BE2C (cell line): ENCODE measurements at regions not wholly inside any gene's neighbourhood (a gene's known extent, or its start where the extent isn't known, plus 50 kb on each side); places are given as distances from the start of the nearest gene placed in this dataset.

Experiments
- DNase-seq: peaks from one replicate; pipeline ENCODE4 v3.0.0-alpha.2; 2020
- H3K27me3 ChIP-seq: fragments of 250-450 bp; sonication (Bioruptor Pico); 2 replicates; pipeline ENCODE4 v1.5.1; 2020; ENCODE audit warnings: mild to moderate bottlenecking
- H3K36me3 ChIP-seq: fragments of 250-450 bp; sonication (Bioruptor Pico); 2 replicates; pipeline ENCODE4 v1.5.1; 2020; ENCODE audit warnings: mild to moderate bottlenecking
- H3K4me1 ChIP-seq: fragments of 250-450 bp; sonication (Bioruptor Pico); 2 replicates; pipeline ENCODE4 v1.5.1; 2020
- H3K4me3 ChIP-seq: 2 replicates; pipeline ENCODE4 v1.5.1; 2011; ENCODE audit warnings: low read depth, low read length
- H3K9me3 ChIP-seq: fragments of 250-450 bp; sonication (Bioruptor Pico); 2 replicates; pipeline ENCODE4 v1.5.1; 2020
- CTCF ChIP-seq: IDR thresholded peaks from 2 replicates; pipeline ENCODE4 v1.5.1; 2012; ENCODE audit warnings: mild to moderate bottlenecking, low read depth, low read length

GRCh38 chr4:100294356-100294755 is 104.1 kb upstream of the DDIT4L start:
- H3K27me3 ChIP-seq = no peaks in the 10 kb centered on the region
- no peak for TF ChIP-seq CTCF
- H3K4me3 ChIP-seq = no peak overlapping the region
- no peaks in the 10 kb centered on the region for H3K9me3 ChIP-seq
- H3K36me3 ChIP-seq = no peaks in the 10 kb centered on the region
- H3K4me1 ChIP-seq = peaks cover 4% of the 10 kb centered on the region; the same call in 1 of the 2 replicates
- DNase-seq = no peak

DNA sequence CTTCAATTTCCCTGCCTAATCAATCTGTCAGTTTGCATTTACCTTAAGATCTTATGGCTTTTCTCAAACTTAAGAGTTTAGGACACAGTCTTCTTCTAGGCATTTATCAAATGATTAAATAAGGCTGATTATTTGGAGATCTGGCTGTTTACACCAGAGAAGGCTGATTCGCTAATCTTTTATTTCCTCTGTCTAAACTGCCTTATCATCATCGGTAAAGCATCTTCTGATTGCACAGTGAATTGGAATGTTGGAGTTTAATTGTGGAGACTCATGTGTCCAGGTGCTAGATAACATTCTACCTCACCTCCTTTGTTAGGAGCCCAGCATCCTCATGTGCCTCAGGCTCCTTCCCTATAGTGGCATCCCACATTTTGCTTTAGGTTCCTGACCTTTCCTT is 100.3 kb upstream of the DDIT4L start:
- Histone ChIP-seq H3K4me3 (no peak overlapping the region), H3K9me3 (no peaks in the 10 kb centered on the region), H3K4me1 (peaks cover 4% of the 10 kb centered on the region; the same call in 1 of the 2 replicates), H3K27me3 (no peaks in the 10 kb centered on the region), H3K36me3 (no peaks in the 10 kb centered on the region)
- TF ChIP-seq CTCF = no peak
- DNase-seq = no peak

- Histone ChIP-seq H3K4me1 (peaks cover 4% of the 10 kb centered on the region; the same call in 1 of the 2 replicates), H3K27me3 (no peaks in the 10 kb centered on the region), H3K4me3 (no peak overlapping the region), H3K9me3 (no peaks in the 10 kb centered on the region), H3K36me3 (no peaks in the 10 kb centered on the region)
- no peak for TF ChIP-seq CTCF
- DNase-seq = no peak
Measured at GRCh38 chr4:100289946-100290345, 99.7 kb upstream of the DDIT4L start.

DNA sequence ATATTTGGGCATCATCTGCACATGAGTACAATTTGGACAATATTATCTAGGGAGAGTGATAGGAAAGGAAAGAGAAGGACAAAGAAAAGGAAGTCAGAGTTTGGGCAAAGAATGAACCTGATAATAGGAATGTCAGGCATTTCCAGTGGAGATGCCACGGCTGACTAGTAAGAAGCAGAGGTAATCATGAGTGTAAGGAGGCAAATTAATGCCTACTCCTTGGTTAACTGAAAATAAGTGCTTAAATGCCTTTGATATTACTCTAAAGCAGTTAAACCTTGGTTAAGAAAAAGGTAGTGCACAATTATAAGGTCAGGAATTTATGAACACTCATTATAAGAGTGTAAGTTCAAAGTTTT is 99.2 kb upstream of the DDIT4L start:
- H3K36me3 ChIP-seq = no peaks in the 10 kb centered on the region
- no peaks in the 10 kb centered on the region for H3K27me3 ChIP-seq
- peaks cover 4% of the 10 kb centered on the region; the same call in 1 of the 2 replicates for H3K4me1 ChIP-seq
- no peak for TF ChIP-seq CTCF
- no peak overlapping the region for H3K4me3 ChIP-seq
- DNase-seq = no peak
- H3K9me3 ChIP-seq = no peaks in the 10 kb centered on the region

DNA sequence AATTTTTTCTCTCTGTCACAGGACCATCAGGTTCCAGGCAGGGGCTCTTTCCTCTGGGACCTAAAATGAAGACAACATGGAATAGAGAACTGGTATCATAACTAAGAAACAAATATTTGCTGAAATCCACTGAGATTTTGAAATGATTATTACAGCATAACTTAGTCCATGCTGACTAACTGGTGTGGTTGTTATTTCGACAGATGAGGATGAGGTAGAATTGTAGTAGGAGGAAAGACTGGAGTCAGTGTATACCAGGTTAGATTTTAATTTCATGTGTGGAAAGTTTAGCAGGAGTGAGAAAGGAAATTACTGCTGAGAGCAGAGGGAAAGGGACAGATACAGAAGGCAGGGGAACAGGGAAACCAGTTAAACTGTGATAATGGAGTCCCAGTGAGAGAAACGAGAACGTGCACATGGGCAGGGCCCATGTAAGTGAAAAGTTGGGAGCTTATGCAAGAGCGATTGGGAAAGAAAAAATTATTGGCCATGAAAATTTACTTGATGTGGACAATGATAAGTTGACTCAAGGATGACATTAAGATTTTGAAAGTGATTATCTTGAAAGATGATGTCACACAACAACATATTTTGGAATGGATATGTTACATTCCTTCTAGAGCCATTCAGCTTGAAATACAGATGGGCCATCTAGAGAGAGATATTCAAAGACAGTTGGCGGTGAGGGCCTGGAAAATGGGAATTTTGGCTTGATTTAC is 98.7 kb upstream of the DDIT4L start:
- TF ChIP-seq CTCF = no peak
- DNase-seq = no peak
- no peaks in the 10 kb centered on the region for H3K27me3 ChIP-seq
- no peaks in the 10 kb centered on the region for H3K9me3 ChIP-seq
- H3K4me1 ChIP-seq = peaks cover 4% of the 10 kb centered on the region; the same call in 1 of the 2 replicates
- no peak overlapping the region for H3K4me3 ChIP-seq
- no peaks in the 10 kb centered on the region for H3K36me3 ChIP-seq

- Histone ChIP-seq H3K9me3 (no peaks in the 10 kb centered on the region), H3K4me1 (peaks cover 4% of the 10 kb centered on the region; the same call in 1 of the 2 replicates), H3K27me3 (no peaks in the 10 kb centered on the region), H3K36me3 (no peaks in the 10 kb centered on the region), H3K4me3 (no peak overlapping the region)
- no peak for DNase-seq
- no peak for TF ChIP-seq CTCF
Measured at GRCh38 chr4:100288161-100288560, 97.9 kb upstream of the DDIT4L start.
